GM12873 (cell line): ENCODE measurements at regions not wholly inside any gene's neighbourhood (a gene's known extent, or its start where the extent isn't known, plus 50 kb on each side); places are given as distances from the start of the nearest gene placed in this dataset.

Experiments
- CTCF ChIP-seq: IDR thresholded peaks from 2 replicates; pipeline ENCODE4 v1.5.1; 2012; ENCODE audit warnings: low read depth, mild to moderate bottlenecking, moderate library complexity, low read length, control low read depth; ENCODE audit not compliant: insufficient read depth; ENCODE audit errors: missing control alignments

- no peak for TF ChIP-seq CTCF
Observed at GRCh38 chr5:98454407-98454806, 319.1 kb upstream of the RGMB start.

DNA sequence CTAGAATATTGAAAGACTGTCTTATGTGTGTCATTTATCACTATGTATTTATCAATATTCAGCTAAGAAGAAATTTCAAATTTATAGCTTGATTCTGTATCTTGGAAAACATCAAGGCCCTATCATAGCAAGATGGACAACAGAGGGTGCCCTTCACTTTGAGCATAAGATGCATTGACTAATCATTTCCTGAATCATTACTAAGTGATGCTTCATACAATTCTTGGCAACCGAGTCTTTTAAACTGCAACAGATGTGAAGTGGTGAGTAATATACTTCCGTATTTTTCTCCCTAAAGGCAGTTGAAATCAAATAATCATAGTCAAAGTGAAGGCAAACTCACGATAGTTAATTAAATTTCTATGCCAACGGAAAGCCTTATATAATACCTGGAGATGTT, 318.6 kb upstream of the RGMB start:
- TF ChIP-seq CTCF, result no peak

- no peak for TF ChIP-seq CTCF
Observed at GRCh38 chr5:98455665-98456064, 317.8 kb upstream of the RGMB start.

GRCh38 chr5:98458004-98458403, 315.5 kb upstream of the RGMB start:
- no peak for TF ChIP-seq CTCF

- TF ChIP-seq CTCF, result no peak
Observed at GRCh38 chr5:98458726-98459125, 314.7 kb upstream of the RGMB start.

DNA sequence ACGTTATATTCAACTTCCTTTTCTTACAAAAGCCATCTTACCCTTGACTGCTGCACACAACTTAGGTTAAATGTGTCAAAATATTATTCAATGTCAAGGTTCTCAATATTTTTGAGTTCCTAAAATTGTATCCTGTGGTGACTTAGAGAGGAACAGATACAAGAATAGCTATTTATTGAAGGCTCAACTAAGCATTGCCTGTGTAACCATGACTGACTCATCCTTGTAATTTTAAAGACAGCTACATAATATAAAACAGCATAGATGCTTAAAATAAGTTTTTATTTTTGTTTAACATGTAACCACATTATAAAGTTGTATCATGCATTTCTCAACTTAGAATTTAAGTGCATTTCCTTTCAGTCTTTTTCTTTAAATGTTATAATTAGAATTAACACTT, 312.9 kb upstream of the RGMB start:
- TF ChIP-seq CTCF, result no peak

DNA sequence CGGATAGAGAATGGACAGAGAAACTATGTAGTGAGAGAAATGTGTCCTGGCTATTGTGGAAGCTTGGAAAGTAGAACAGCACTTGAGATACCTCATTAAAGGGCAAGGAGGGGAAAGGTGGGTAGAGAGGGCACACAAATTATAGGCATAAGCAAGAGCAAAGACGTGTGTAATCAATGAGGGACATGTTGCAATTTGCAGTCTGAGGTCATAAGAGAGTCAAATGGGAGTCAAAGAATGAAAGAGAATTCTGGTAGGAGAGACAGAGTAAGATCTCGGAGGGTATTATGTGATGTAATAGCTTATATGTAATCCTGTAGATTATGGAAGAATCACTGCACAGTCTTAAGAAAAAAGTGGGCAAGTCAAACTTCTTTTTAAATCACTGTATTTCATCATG, 312.0 kb upstream of the RGMB start:
- no peak for TF ChIP-seq CTCF

DNA sequence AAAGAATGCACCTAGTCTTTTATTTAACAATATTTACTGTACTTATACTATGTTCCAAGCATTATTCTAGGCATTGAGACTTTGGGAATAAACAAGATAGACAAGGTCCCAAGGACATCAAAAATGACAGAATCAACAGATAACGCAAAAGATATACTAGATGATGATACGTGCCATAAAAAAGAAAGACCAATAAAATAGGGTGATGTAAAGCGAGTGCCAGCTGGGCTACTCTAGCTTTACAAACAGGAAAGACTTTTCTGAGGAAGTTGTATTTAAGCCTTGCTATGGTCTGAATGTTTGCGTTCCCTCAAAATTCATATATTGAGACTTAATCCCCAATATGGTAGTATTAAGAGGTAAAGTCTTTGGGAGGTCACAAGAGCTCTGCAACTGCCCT, 310.2 kb upstream of the RGMB start:
- no peak for TF ChIP-seq CTCF
